B cell (primary cell): ENCODE measurements at regions not wholly inside any gene's neighbourhood (a gene's known extent, or its start where the extent isn't known, plus 50 kb on each side); places are given as distances from the start of the nearest gene placed in this dataset.

Experiments
- CTCF ChIP-seq: fragments of 200-600 bp; IDR thresholded peaks from one replicate; pipeline ENCODE4 v1.8.0; 2022; ENCODE audit warnings: antibody characterized with exemption, mild to moderate bottlenecking
- EZH2 ChIP-seq: IDR thresholded peaks from 2 replicates; pipeline ENCODE4 v1.6.1; 2012; ENCODE audit warnings: borderline replicate concordance, low read depth, mild to moderate bottlenecking, moderate library complexity, low read length; ENCODE audit not compliant: insufficient read depth, poor library complexity, severe bottlenecking

GRCh38 chr5:158407824-158408195 is 548.9 kb upstream of the CLINT1 start:
- TF ChIP-seq CTCF = no peak
- TF ChIP-seq EZH2 = no peak
